NCI-H2107 (cell line): ENCODE measurements at regions not wholly inside any gene's neighbourhood (a gene's known extent, or its start where the extent isn't known, plus 50 kb on each side); places are given as distances from the start of the nearest gene placed in this dataset.
"Not testable (repeated sequence)": the region's sequence is repeated elsewhere in the genome, so short reads cannot be mapped to it uniquely, and the experiment has no call there.

Source experiments
- DNase-seq: peaks from one replicate; lab custom pipeline; 2025; lab: John Stamatoyannopoulos, UW

DNA sequence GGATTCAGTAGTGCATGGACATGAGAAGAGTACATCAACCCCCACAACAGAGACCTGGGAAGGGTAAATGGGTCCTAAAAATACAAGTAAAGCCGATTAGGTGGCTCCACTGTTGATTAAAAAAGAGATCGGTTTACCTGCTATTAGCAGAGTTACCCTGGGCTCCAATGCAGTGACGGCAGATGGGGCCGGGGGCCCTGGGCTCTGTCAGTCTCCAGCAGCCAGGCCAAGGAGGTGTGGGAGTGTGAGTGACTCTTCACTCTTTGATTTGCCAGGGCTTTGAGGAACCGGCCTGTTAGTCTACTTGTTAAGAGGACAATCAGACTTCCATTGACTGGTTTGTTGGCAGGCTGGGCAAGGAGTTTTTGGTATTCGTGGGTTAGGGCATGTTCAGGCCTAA is 1368.7 kb downstream of the UQCRFS1 start:
- DNase-seq, result no peak

GRCh38 chr19:27843861-27844260 is 1369.1 kb downstream of the UQCRFS1 start:
- DNase-seq, result no peak

DNA sequence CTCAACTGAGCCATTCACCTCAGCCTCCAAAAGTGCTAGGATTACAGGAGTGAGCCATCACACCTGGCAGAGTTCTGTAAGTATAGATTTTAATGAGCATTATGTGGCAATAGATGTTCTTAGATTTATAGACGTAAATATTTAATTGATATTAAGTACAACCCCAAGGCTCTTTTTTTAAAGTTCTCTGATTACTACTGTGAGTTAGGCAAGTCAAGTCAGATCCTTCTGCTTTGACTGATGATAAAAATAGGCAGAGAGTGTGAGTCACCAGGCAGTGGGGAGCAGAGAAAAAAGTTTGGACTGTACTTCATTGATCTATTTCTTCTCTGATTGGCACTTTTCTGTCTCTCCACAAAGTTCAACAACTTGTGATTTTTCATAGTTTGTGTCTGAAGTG is 1379.9 kb downstream of the UQCRFS1 start:
- no peak for DNase-seq

GRCh38 chr19:27828829-27829228 is 1384.1 kb downstream of the UQCRFS1 start:
- no peak for DNase-seq

GRCh38 chr19:27824108-27824507 is 1388.8 kb downstream of the UQCRFS1 start:
- DNase-seq, result no peak

DNA sequence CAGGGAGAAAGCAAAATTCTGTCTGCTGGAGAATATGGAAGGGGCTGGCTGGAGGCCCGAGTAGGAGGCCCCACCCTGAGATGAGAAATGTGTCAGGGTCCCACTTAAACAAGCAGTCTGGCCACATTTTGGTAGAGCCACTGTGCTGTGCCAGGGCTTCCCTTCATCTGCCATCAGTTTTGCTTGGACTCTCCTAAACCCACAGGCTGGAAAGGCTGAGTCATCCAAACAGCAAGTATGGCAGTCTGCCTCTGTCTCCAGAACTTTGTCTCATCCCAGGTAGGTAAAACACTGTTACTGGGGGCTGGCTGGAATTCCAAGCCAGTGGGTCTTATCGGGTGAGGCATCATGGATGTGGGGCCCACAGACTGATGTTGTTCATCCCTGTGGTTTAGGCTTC is 1390.6 kb downstream of the UQCRFS1 start:
- no peak for DNase-seq

DNA sequence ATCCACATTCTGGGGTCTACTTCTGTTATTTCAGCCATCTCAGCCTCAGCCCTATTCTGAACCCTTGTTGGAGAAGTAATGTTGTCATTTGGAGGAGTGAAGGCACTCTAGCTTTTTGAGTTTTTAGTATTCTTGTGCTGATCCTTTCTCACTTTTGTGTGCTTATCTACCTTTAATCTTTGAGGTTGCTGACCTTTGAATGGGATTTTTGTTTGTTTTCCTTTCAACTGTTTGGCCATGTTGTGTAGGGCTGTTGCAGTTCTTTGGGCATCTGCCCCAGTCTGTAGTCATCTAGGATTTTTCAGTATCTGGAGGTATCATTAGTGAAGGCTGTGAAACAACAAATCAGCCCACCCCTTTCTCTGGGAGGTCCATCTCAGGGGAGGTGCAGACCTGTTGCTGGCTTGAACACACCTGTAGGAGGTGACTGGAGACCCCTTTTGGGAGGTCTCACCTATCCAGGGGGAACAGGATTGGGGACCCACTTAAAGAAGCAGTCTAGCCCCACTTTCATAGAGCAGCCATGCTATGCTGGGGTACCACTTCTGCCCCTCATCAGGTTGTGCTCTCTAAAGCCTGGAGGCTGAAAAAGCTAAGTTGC is 1391.4 kb downstream of the UQCRFS1 start:
- DNase-seq, result no peak

GRCh38 chr19:27815985-27816384 is 1397.0 kb downstream of the UQCRFS1 start:
- no peak for DNase-seq

DNA sequence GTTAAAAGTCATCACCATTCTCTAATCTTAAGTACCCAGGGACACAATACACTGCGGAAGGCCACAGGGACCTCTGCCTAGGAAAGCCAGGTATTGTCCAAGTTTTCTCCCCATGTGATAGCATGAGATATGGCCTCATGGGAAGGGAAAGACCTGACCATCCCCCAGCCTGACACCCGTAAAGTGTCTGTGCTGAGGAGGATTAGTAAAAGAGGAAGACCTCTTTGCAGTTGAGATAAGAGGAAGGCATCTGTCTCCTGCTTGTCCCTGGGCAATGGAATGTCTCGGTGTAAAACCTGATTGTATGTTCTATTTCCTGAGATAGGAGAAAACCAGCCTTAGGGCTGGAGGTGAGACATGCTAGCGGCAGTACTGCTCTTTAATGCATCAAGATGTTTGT is 1398.1 kb downstream of the UQCRFS1 start:
- not testable (repeated sequence) for DNase-seq

DNA sequence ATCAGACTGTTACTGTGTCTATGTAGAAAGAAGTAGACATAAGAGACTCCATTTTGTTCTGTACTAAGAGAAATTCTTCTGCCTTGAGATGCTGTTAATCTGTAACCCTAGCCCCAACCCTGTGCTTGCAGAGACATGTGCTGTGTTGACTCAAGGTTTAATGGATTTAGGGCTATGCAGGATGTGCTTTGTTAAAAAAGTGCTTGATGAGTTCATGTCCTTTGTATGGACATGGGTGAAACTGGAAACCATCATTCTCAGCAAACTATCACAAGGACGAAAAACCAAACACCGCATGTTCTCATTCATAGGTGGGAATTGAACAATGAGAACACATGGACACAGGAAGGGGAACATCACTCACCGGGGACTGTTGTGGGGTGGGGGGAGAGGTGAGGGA is 1398.7 kb downstream of the UQCRFS1 start:
- not testable (repeated sequence) for DNase-seq

DNA sequence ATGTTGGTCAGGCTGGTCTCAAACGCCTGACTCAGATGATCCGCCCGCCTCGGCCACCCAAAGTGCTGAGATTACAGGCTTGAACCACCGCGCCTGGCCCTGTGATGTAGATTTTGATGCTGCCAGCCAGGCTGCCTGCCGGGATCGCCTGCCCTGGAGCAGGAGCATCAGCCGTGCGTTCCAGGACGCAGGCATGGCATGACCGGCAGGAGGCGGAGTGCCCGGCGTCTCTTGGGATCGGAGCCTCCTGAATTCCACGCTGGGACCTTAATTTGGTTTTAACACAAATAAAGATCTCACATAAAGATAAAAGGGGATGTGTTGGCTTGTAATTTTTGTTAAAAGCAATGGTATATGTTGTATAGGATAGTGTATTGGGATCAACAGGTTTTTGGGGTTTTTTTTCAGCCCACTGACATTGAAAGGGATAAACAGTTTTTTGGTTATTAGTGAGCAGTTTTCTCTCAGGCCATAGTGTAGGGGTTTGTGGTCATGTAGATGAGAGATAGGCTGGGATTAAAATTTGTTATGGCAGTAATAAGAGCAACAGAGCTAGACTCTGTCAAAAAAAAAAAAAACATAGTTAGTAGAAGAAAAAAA is 1406.4 kb downstream of the UQCRFS1 start:
- no peak for DNase-seq

GRCh38 chr19:27805848-27806247 is 1407.1 kb downstream of the UQCRFS1 start:
- DNase-seq, result no peak

- not testable (repeated sequence) for DNase-seq
Measured at GRCh38 chr19:27802293-27802692, 1410.7 kb downstream of the UQCRFS1 start.

DNA sequence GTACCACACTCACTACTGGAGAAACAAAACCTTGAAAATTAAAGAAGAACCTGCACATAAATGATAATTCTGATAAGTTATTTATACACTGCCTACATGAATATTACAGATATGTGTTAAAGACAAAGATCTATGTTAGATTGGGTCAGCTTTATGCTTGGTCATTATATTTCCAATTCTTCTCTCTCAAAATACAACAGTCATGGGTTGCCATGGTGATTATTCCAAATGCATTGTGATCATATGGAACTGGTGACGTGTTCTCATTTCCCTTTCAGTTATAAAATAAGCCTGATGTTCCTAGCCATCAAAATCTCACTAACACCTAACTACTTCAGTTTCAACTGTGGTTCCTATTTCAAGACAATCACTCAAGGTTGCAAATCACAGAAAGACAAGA is 1416.4 kb downstream of the UQCRFS1 start:
- DNase-seq, result no peak

DNA sequence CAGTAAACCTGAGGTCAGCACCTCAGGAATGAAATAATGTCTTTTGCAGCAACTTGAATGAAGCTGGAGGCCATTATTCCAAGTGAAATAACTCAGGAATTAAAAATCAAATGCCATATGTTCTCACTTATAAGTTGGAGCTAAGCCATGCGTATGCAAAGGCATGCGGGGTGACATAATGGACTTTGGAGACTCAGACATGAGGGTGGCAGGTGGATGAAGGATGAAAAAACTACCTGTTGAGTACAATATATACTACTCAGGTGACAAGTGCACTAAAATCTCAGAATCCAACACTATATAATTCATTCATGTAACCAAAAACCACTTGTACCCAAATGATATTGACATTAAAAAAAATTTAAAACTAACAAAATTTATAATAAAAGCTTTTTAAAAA is 1416.9 kb downstream of the UQCRFS1 start:
- no peak for DNase-seq

DNA sequence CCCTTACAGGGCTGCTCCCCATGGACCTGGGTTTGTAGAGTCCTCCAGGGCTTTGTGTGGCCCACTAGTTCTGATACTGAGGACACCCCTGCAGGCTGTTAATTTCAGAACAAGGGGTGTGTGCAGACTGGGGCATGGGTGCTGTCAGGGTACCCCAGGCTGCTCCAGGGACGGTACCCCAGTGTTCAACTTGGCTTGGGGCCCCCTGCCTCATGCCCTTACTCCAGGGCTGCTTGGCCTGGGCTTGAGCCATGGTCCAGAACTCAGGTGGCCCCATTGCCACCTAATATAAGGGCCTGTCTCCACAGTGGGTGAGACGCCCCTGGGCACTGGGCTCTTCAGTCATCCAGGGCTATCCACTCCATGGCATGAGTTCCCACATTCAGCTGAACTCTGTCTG is 1417.6 kb downstream of the UQCRFS1 start:
- DNase-seq, result no peak

DNA sequence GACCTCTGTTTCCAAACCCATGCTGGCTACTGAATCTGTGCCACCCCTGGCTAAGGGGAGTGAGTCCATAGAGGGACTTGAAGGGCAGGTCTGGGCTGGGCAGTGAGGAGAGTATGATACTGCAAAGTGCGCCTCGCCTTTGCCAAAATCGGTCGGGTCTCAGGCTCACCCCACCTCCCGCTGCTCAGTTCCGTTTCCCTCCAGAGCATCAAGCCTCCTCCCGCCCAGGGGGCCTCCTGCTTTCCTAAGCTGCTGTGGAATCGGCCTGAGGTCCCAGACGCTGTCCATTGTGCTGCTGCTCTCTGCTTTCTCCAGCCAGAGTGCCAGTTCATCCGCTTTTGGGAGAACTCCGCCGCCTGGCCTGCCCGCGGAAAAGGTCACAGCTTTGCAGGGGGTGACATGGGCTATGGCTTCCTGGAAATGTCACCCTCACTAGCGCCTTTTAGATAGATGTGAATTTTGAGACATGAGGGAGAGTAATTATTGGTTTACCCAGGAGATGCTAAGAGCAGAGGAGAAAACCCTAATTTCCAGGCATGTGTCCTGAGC is 1418.4 kb downstream of the UQCRFS1 start:
- DNase-seq, result no peak

GRCh38 chr19:27793644-27794493 is 1419.1 kb downstream of the UQCRFS1 start:
- peak; percentile 71 for DNase-seq

GRCh38 chr19:27793128-27793643 is 1419.8 kb downstream of the UQCRFS1 start:
- peak; percentile 63 for DNase-seq

DNA sequence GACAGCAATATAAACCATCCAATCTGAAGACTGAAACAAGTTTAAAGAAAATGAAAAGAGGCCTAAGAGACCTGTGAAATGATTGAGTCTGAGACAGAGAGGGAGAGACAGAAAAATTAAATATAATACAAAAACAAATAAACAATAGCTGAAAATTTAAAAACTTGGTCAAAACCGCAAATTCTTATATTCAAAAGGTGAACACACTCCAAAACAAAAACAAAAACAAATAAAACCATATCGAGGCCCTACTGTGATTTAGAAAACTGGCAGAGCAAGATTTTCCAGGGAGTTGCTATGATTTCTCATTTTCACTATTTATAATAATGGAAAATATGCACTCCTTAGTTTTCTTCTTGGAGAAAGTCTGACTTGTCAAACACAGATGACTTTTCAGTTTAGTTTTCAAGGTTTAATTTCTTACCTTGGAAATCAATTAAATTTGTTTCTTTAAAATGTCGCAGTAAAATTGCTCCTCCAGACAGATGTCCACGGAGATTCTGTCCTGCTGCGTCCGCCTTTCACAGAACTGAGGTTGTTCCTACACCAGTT is 1420.3 kb downstream of the UQCRFS1 start:
- no peak for DNase-seq

DNA sequence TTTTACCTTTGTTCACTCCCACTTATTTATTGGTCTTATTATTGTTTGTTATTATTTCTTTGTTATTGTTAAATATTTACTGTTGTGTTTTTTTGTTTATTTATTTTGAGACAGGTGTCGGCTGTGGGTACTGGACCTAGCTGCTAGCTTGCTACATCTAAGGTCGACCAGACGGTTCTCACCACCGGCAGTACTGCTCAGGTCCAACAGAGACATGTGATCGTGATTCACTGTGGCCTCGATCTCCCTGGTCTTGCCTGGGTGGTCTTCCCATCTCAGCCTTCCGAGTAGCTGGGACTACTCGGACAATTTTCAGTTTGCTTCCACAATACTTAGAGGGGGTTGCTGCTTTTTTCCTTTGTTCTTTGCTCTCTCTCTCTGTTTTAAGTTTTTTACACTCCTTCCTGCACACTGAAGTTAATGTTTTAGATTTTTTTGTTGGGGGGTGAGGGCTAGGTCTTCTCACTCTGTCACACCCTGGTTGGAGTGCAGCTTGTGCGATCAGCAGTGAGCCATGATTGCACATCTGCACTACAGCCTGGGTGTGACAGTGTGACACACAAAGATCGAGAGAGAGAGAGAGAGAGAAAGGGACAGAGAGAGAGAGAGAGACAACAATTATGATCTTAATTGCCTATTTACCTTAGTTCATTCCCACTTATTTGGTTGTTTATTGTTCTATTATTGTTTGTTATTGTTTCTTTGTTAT is 1432.4 kb downstream of the UQCRFS1 start:
- DNase-seq, result no peak

- no peak for DNase-seq
Measured at GRCh38 chr19:27779954-27780353, 1433.0 kb downstream of the UQCRFS1 start.
